Fibroblast of lung (primary cell): ENCODE measurements at regions not wholly inside any gene's neighbourhood (a gene's known extent, or its start where the extent isn't known, plus 50 kb on each side); places are given as distances from the start of the nearest gene placed in this dataset.

Source experiments
- EZH2 ChIP-seq: IDR thresholded peaks from 2 replicates; pipeline ENCODE4 v1.5.1; 2012; ENCODE audit warnings: low read length, control low read depth, mild to moderate bottlenecking; ENCODE audit errors: missing control alignments
- TF ChIP-seq, protein P1 (sequence below), 2 donors: IDR thresholded peaks in 1 of 2; conservative IDR thresholded peaks in 1 of 2; 1 replicate in 1 of 2; 2 replicates in 1 of 2; pipeline ENCODE4 v1.5.1; 2011 to 2012; ENCODE audit warnings: low read length in 2 of 2, control low read depth in 1 of 2, inconsistent platforms in 1 of 2, low read depth in 1 of 2, mild to moderate bottlenecking in 1 of 2

DNA sequence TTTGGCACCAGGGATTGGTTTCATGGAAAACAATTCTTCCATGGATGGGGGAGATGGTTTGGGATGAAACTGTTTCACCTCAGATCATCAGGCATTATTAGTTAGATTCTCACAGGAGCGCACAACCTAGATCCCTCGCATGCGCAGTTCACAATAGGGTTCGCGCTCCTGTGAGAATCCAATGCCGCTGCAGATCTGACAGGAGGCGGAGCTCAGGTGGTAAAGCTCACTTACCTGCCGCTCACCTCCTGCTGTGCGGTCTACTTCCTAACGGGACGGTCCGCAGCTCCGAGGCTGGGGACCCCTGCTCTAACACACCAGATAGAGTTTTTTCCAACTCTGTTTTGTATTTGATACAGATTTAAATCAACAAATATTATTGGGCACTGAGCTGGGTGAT, 286.5 kb downstream of the MTX2 start:
- TF ChIP-seq, protein P1, sequence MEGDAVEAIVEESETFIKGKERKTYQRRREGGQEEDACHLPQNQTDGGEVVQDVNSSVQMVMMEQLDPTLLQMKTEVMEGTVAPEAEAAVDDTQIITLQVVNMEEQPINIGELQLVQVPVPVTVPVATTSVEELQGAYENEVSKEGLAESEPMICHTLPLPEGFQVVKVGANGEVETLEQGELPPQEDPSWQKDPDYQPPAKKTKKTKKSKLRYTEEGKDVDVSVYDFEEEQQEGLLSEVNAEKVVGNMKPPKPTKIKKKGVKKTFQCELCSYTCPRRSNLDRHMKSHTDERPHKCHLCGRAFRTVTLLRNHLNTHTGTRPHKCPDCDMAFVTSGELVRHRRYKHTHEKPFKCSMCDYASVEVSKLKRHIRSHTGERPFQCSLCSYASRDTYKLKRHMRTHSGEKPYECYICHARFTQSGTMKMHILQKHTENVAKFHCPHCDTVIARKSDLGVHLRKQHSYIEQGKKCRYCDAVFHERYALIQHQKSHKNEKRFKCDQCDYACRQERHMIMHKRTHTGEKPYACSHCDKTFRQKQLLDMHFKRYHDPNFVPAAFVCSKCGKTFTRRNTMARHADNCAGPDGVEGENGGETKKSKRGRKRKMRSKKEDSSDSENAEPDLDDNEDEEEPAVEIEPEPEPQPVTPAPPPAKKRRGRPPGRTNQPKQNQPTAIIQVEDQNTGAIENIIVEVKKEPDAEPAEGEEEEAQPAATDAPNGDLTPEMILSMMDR (conservative IDR thresholded peaks at IDR 0.05 in 1 of 2, IDR thresholded peaks at IDR 0.05 in 1 of 2; ENCODE audit: low read depth in 1 of 2, low read length in 2 of 2), result no peak
- no peak for TF ChIP-seq EZH2
